Left ventricle myocardium inferior (tissue), 1 donor: ENCODE measurements at regions not wholly inside any gene's neighbourhood (a gene's known extent, or its start where the extent isn't known, plus 50 kb on each side); places are given as distances from the start of the nearest gene placed in this dataset.

ENCODE experiments used
- DNase-seq: peaks from one replicate; pipeline ENCODE4 v3.0.0-alpha.2; 2020
- H3K27ac ChIP-seq: fragments of 200-600 bp; replicated peaks from 2 replicates; pipeline ENCODE4 v1.8.0; 2021
- H3K27me3 ChIP-seq: fragments of 200-600 bp; 2 replicates; pipeline ENCODE4 v1.8.0; 2021; ENCODE audit warnings: low read depth
- H3K36me3 ChIP-seq: fragments of 200-600 bp; 2 replicates; pipeline ENCODE4 v1.8.0; 2021
- H3K4me1 ChIP-seq: fragments of 200-600 bp; 2 replicates; pipeline ENCODE4 v1.8.0; 2021
- H3K4me3 ChIP-seq: fragments of 200-600 bp; 2 replicates; pipeline ENCODE4 v1.8.0; 2021; ENCODE audit warnings: mild to moderate bottlenecking, moderate library complexity
- H3K9me3 ChIP-seq: fragments of 200-600 bp; replicated peaks from 2 replicates; pipeline ENCODE4 v1.8.0; 2021
- intact Hi-C: fragments of 100-400 bp; cut with micrococcal nuclease; formaldehyde crosslinking; loops from one replicate; pipeline ENCODE4 v1.11.0; 2022
- TF ChIP-seq, protein P1 (sequence below): fragments of 200-600 bp; IDR thresholded peaks from 2 replicates; pipeline ENCODE4 v1.8.0; 2021; ENCODE audit warnings: antibody characterized with exemption, mild to moderate bottlenecking, borderline replicate concordance
- donor health status: DM: no; HTN: yes; CAD: no; lungs with severe emphysema.

DNA sequence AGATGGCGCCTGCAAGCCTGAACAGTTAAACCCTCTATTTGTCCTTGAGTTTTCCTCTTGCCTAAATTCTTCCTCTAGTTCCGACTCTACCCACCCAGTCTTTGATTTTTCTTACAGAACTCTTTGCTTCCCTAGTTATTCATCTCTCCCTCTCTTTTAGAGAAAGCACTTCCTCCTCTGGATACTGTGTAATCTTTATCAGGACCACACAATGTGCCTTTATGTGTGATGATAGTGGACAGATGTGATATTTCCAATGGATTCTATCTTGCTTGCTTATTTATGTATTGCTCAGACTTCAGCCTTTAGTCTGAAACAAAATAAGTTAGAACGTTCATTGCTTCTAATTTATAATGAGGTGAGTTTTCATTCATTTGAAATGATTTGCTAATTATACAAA is 79.5 kb upstream of the CAV2 start:
- no peaks in the 10 kb centered on the region for H3K27me3 ChIP-seq
- H3K4me3 ChIP-seq: no peak overlapping the region
- TF ChIP-seq, protein P1, sequence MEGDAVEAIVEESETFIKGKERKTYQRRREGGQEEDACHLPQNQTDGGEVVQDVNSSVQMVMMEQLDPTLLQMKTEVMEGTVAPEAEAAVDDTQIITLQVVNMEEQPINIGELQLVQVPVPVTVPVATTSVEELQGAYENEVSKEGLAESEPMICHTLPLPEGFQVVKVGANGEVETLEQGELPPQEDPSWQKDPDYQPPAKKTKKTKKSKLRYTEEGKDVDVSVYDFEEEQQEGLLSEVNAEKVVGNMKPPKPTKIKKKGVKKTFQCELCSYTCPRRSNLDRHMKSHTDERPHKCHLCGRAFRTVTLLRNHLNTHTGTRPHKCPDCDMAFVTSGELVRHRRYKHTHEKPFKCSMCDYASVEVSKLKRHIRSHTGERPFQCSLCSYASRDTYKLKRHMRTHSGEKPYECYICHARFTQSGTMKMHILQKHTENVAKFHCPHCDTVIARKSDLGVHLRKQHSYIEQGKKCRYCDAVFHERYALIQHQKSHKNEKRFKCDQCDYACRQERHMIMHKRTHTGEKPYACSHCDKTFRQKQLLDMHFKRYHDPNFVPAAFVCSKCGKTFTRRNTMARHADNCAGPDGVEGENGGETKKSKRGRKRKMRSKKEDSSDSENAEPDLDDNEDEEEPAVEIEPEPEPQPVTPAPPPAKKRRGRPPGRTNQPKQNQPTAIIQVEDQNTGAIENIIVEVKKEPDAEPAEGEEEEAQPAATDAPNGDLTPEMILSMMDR: no peak
- H3K4me1 ChIP-seq: peaks cover 28% of the 10 kb centered on the region
- no peak for DNase-seq
- no peaks in the 10 kb centered on the region for H3K9me3 ChIP-seq
- H3K27ac ChIP-seq: no peak overlapping the region
- intact Hi-C loops: no loop called here
- H3K36me3 ChIP-seq: no peaks in the 10 kb centered on the region

DNA sequence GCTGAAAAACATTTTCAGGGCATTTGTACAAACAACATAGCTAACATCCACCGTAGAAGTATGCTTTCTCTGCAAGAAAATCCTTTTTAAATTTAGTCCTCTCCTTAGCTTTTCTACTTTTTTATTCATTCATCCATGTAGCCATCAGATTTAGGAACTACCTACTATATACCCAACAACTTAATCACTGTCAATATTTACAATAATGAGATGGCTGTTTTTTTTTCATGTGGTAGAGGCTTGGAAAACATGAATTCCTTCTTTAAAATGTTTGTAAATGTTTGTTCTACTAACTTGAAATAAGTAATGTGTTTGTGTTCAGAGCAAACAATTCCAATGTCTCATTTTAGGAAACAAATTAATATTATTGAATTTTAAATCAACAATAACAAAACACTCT is 78.2 kb upstream of the CAV2 start:
- intact Hi-C loops: no loop called here
- Histone ChIP-seq H3K36me3 (no peaks in the 10 kb centered on the region), H3K27me3 (no peaks in the 10 kb centered on the region), H3K4me3 (no peak overlapping the region), H3K4me1 (peaks cover 35% of the 10 kb centered on the region), H3K9me3 (no peaks in the 10 kb centered on the region), H3K27ac (no peak overlapping the region)
- no peak for DNase-seq
- TF ChIP-seq, protein P1: no peak

DNA sequence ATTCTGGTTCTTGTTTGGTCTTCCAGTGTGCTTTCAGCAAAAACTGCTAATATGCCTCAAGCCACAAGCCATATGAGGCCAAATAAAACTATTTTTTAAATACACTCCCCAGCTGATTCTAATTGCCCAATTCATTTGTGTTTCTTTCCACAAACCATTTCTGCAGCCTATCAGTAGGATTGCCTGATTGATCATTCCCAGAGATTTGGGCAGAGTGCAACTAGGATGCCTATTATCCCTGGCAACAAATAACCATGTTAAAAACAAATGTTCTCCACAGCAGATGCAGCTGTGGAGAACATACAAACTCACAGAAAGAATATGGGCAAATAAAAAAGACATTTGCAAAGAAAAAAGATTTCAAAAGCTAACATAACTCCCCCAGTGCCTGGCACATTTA is 76.9 kb upstream of the CAV2 start:
- no peaks in the 10 kb centered on the region for H3K9me3 ChIP-seq
- TF ChIP-seq, protein P1: no peak
- intact Hi-C loops: no loop called here

DNA sequence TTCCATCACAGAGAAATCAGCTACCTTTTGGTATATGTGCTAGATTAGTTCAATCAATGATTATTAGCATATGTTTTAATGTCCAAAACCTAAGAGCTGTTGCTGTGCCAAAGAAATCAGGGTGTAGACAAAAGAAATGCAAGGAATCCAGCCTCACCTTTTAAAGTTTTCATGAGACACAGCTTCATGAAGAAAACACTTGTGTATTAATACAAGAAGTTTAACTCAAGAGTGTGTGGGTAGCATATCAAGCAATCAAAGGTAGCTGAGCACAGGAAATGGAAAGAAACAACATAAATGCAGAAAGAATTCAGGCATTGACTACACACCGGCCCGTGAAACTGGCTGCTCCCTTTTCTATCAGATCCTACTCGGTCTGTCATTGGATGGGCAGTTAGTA is 76.0 kb upstream of the CAV2 start:
- TF ChIP-seq, protein P1: no peak
- no peak overlapping the region for H3K4me3 ChIP-seq
- peaks cover 29% of the 10 kb centered on the region for H3K4me1 ChIP-seq
- no peak overlapping the region for H3K27ac ChIP-seq
- intact Hi-C loops: no loop called here
- no peaks in the 10 kb centered on the region for H3K36me3 ChIP-seq
- H3K27me3 ChIP-seq: no peaks in the 10 kb centered on the region
- no peaks in the 10 kb centered on the region for H3K9me3 ChIP-seq
- no peak for DNase-seq

More for the DNA sequence above, 76.9 kb upstream of the CAV2 start:
- no peaks in the 10 kb centered on the region for H3K36me3 ChIP-seq
- DNase-seq: no peak
- H3K4me3 ChIP-seq: no peak overlapping the region
- H3K27me3 ChIP-seq: no peaks in the 10 kb centered on the region
- H3K4me1 ChIP-seq: peaks cover 37% of the 10 kb centered on the region
- H3K27ac ChIP-seq: no peak overlapping the region

DNA sequence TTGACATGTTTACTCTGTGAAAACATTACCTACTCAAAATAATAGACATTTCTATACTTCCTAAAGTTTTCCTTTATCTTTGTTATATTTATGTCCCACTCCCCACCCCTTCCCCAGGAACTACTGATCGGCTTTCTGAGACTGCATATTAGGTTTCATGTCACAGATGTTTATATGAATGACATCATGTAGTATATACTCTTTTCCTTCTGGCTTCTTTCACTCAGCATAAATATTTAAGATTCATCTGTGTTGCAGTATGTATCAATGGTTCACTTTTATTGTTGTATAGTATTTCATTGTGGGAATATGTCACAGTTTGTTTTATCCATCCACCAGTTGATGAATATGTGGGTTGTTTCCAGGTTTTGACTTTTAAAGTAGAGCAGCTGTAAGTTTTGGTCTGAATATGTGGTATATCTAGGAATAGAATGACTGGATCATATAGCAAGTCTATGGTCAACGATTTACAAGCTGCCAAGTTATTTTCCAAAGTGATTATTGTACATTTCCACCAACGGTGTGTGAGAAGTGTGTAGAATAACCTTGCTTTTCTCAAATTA is 73.8 kb upstream of the CAV2 start:
- no peaks in the 10 kb centered on the region for H3K36me3 ChIP-seq
- intact Hi-C loops: no loop called here
- H3K27ac ChIP-seq: peak overlapping the region; percentile 56
- no peak for DNase-seq
- no peak overlapping the region for H3K4me3 ChIP-seq
- TF ChIP-seq, protein P1: no peak
- no peaks in the 10 kb centered on the region for H3K27me3 ChIP-seq
- no peaks in the 10 kb centered on the region for H3K9me3 ChIP-seq
- H3K4me1 ChIP-seq: peaks cover 18% of the 10 kb centered on the region
